SU-DHL-6 (cell line): ENCODE measurements at regions not wholly inside any gene's neighbourhood (a gene's known extent, or its start where the extent isn't known, plus 50 kb on each side); places are given as distances from the start of the nearest gene placed in this dataset.

Experiments
- H2AFZ ChIP-seq: fragments of 200-600 bp; sonication (generic); 2 replicates; pipeline ENCODE4 v1.6.1; 2014; ENCODE audit warnings: low read depth, mild to moderate bottlenecking, moderate library complexity, mixed read lengths, antibody characterized with exemption, low read length; ENCODE audit not compliant: severe bottlenecking
- H3F3A ChIP-seq: fragments of 200-600 bp; shearing (Covaris generic); 2 replicates; pipeline ENCODE4 v1.6.0; 2016; ENCODE audit warnings: antibody characterized with exemption, mild to moderate bottlenecking; ENCODE audit not compliant: insufficient read depth
- H3K27ac ChIP-seq: fragments of 200-600 bp; sonication (generic); 2 replicates; pipeline ENCODE4 v1.5.1; 2016; ENCODE audit warnings: low read depth, mild to moderate bottlenecking, low read length, moderate library complexity, mixed read lengths
- H3K27me3 ChIP-seq: fragments of 200-600 bp; sonication (generic), shearing (Covaris generic); 2 replicates; pipeline ENCODE4 v1.6.0; 2014; ENCODE audit warnings: mild to moderate bottlenecking, low read length
- H3K36me3 ChIP-seq: fragments of 200-600 bp; sonication (generic); 2 replicates; pipeline ENCODE4 v1.6.1; 2014; ENCODE audit warnings: mild to moderate bottlenecking, low read length, mixed read lengths
- H3K4me2 ChIP-seq: fragments of 300-600, 200-600 bp; shearing (Covaris generic), sonication (generic); 2 replicates; pipeline ENCODE4 v1.6.0; 2014; ENCODE audit warnings: low read length, low read depth, mild to moderate bottlenecking; ENCODE audit not compliant: poor library complexity, severe bottlenecking
- H3K4me3 ChIP-seq: fragments of 200-600 bp; sonication (generic); 2 replicates; pipeline ENCODE4 v1.5.1; 2014; ENCODE audit warnings: antibody characterized with exemption, low read length, mild to moderate bottlenecking, mixed read lengths; ENCODE audit not compliant: insufficient read depth, poor library complexity, severe bottlenecking
- H3K79me2 ChIP-seq: fragments of 200-600 bp; sonication (generic); 2 replicates; pipeline ENCODE4 v1.6.1; 2014; ENCODE audit warnings: mild to moderate bottlenecking, low read length, moderate library complexity; ENCODE audit not compliant: insufficient read depth
- H3K9ac ChIP-seq: fragments of 200-600 bp; sonication (generic); 2 replicates; pipeline ENCODE4 v1.7.0; 2014; ENCODE audit warnings: mild to moderate bottlenecking, low read length
- H3K9me2 ChIP-seq: fragments of 200-600 bp; sonication (generic); replicated peaks from 2 replicates; pipeline ENCODE4 v1.6.1; 2014; ENCODE audit warnings: low read length; ENCODE audit not compliant: insufficient read depth
- H3K9me3 ChIP-seq: fragments of 200-600 bp; sonication (generic); 2 replicates; pipeline ENCODE4 v1.6.1; 2014; ENCODE audit warnings: low read length, mixed read lengths; ENCODE audit not compliant: insufficient read depth
- H4K20me1 ChIP-seq: fragments of 200-600 bp; sonication (generic); 2 replicates; pipeline ENCODE4 v1.6.1; 2014; ENCODE audit warnings: low read depth, mild to moderate bottlenecking, antibody characterized with exemption, low read length, moderate library complexity, mixed read lengths
- EZH2phosphoT487 ChIP-seq: fragments of 200-600 bp; sonication (generic), shearing (Covaris generic); conservative IDR thresholded peaks from 2 replicates; pipeline ENCODE4 v1.6.1; 2018; ENCODE audit warnings: mild to moderate bottlenecking, antibody characterized with exemption, low read length, moderate library complexity, mixed read lengths
- TF ChIP-seq, protein P1 (sequence below): fragments of 200-600 bp; sonication (generic); IDR thresholded peaks from one replicate; pipeline ENCODE4 v1.5.1; 2017; ENCODE audit warnings: antibody characterized with exemption, mild to moderate bottlenecking, low read length, moderate library complexity; ENCODE audit not compliant: insufficient read depth, poor library complexity, severe bottlenecking

DNA sequence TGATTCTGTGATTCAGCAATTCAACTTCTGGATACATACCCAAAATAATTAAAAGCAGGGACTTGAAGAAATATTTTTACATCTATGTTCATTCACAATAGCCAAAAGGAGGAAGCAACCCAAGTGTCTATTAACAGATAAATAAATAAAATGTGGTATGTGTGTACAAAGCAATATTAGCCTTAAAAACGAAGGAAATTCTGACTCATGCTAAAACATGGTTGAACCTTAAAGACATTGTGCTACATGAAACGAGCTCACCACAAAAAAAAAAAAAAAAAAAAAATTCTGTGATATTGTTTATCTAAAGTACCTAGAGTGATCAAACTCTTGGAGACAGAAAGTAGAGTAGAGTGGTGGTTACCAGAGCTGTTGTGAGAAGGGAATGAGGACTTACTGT, 54.8 kb upstream of the TFAP2D start:
- TF ChIP-seq EZH2phosphoT487, result no peak
- TF ChIP-seq, protein P1, sequence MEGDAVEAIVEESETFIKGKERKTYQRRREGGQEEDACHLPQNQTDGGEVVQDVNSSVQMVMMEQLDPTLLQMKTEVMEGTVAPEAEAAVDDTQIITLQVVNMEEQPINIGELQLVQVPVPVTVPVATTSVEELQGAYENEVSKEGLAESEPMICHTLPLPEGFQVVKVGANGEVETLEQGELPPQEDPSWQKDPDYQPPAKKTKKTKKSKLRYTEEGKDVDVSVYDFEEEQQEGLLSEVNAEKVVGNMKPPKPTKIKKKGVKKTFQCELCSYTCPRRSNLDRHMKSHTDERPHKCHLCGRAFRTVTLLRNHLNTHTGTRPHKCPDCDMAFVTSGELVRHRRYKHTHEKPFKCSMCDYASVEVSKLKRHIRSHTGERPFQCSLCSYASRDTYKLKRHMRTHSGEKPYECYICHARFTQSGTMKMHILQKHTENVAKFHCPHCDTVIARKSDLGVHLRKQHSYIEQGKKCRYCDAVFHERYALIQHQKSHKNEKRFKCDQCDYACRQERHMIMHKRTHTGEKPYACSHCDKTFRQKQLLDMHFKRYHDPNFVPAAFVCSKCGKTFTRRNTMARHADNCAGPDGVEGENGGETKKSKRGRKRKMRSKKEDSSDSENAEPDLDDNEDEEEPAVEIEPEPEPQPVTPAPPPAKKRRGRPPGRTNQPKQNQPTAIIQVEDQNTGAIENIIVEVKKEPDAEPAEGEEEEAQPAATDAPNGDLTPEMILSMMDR, result no peak
- Histone ChIP-seq H3K9ac (no peak overlapping the region), H3K4me3 (no peak overlapping the region), H3F3A (no peaks in the 10 kb centered on the region), H3K27me3 (no peaks in the 10 kb centered on the region), H3K79me2 (no peaks in the 10 kb centered on the region), H3K9me2 (no peaks in the 10 kb centered on the region), H2AFZ (no peak overlapping the region), H4K20me1 (no peaks in the 10 kb centered on the region), H3K36me3 (no peaks in the 10 kb centered on the region), H3K4me2 (no peak overlapping the region), H3K9me3 (no peaks in the 10 kb centered on the region), H3K27ac (no peak overlapping the region)

- Histone ChIP-seq H3K9ac (no peak overlapping the region), H3K27ac (no peak overlapping the region), H4K20me1 (no peaks in the 10 kb centered on the region), H3F3A (no peaks in the 10 kb centered on the region), H3K9me2 (no peaks in the 10 kb centered on the region), H3K9me3 (no peaks in the 10 kb centered on the region), H3K4me2 (no peak overlapping the region), H3K36me3 (no peaks in the 10 kb centered on the region), H2AFZ (no peak overlapping the region), H3K27me3 (no peaks in the 10 kb centered on the region), H3K4me3 (no peak overlapping the region), H3K79me2 (no peaks in the 10 kb centered on the region)
- TF ChIP-seq EZH2phosphoT487, result no peak
- TF ChIP-seq, protein P1, result no peak
These were observed 51.7 kb upstream of the TFAP2D start for GRCh38 chr6:50661636-50662035.
